Stimulated activated CD4-positive, alpha-beta T cell treated with anti-CD3 and anti-CD28 coated beads, Interleukin-2, amount 100 ng/mL, for 24 hours (primary cell): ENCODE measurements at regions not wholly inside any gene's neighbourhood (a gene's known extent, or its start where the extent isn't known, plus 50 kb on each side); places are given as distances from the start of the nearest gene placed in this dataset.

ENCODE experiments used
- DNase-seq, 2 donors: peaks; one replicate each; pipeline ENCODE4 v3.0.0-alpha.2; 2020

DNA sequence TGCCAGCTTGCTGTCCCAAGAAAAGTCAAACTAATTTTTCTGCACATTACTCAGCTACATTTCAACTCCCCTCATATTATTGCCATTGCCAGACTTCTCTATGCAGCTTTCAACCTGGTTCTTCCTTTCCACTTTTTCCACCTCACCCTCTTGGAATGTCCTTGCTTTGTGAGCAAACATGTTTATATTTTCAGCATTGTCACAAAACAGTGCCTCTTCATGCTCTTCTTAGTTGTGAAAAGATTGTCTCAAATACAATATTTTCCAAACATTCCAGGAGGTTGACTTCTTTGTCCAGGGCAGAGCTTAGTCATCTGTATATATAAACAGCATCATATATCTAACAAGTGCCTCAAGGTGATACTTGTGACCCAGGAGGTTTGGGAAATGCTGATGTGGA lies 803.3 kb upstream of the CELF4 start:
- DNase-seq = no peak

DNA sequence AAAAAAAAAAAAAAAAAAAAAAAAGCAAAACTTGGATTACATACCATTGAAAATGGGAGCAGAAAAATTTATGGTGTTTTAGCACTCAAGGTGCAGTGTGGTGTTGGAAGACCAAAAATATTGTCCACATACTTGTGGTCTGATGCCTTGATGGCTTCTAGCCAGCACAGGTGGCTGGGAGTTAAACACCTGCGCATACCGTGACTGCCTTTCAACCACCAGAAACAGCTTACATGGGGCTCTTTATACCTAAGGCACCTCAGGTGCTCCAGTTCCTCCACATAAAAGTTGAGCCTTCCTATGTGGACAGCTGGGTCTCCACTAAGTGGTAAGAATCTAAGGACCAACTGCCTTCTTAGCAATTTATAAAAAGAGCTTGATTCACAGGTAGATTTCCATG lies 802.6 kb upstream of the CELF4 start:
- no peak for DNase-seq

DNA sequence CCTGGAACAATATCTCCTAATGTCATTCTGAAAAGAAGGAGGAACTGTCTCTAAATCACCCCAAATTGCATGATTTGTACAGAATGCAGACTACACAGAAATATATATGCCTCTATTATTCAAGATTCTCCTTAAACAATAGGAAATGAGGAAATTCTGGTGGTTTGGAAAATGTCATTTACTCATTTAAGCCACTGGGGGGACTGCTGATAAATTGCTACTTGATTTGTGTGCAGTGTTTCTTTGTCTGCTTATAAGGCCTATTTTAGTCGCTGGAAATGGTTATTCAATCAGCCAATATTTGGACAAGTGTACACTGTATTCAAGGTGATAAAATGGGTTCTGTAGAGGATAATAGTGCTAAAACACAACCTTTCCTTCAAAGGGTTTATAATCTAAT lies 801.9 kb upstream of the CELF4 start:
- no peak for DNase-seq

DNA sequence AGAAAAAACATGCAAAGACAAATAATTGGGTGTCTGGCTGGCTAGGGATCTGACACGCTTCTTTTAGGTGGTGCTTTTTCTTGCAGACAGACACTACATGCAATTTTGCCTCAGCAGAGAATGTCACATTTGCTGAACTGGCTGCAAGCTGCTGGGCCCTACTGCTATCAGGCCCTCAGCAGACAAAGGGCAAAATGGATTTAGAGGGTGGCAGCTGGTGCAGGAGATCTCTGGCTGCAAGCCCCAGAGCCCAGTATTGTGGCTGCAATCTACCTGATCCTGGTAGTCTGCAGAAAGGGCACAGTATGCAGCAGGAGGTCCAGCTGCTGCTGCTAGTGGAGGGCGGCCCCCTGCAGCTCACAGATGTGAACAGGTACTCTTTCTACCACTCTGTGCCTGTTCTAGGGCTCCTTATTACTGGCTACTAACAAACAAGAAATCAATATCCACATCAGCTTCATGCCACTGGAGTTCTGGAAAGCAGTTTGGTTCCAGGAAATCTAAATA lies 796.7 kb upstream of the CELF4 start:
- no peak for DNase-seq

DNA sequence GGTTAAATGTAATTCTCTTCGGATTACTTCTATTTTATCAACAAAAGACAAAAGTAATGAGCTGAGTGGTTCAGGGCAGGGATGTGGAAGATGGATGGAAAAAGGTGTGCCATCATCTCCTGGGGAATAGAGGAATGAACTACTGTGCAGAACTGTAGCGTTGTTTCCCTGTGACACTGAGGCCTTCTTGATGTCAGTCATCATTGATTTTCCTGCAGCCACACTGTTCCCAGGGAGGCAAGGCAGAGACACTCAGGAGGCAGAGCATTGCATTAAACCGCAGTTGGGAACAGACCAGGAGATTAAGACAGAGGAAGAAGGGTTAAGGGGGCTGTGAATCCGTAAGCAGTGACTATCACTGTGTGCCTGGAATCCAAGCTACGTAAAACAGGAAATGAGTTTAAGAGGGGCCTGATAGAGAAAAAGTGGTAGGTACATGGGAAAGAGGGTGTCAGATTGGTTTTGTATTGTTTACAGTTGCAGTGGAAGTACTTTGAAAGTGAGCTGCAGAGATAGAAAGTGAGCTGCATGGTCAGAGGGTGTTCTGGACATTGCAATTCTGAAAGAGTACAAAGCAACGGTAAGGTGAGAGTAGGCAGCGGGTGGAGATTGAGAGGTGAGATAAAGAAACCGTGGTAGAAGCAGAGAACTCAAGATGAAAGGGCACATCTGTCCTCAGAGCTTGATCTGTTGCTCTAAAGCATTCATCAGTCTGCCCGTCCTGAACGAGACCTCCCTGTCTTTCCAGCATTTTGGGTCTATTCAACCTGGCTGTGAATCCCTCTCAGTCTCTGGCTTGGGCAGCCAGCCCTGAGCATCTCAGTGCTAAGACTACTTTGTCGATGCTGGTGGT lies 793.4 kb upstream of the CELF4 start:
- no peak for DNase-seq

DNA sequence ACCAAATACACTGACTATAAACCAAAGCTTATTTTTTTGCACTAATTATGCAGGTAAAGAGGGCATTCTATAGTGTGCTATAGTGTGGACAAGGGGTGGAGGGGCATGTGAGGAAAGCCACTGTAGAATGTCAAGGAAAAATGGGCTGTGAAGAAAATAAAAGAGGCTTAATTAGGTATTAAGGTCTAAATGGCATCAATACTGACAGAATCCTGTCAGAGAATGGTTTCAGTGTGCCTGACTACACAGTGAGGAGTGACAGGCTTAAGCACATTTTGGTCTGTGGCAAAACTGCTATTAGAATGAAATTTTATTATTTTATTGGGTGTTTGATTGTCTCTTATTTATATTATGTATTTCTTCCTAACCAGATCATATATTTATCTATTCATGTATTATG lies 787.6 kb upstream of the CELF4 start:
- no peak for DNase-seq

DNA sequence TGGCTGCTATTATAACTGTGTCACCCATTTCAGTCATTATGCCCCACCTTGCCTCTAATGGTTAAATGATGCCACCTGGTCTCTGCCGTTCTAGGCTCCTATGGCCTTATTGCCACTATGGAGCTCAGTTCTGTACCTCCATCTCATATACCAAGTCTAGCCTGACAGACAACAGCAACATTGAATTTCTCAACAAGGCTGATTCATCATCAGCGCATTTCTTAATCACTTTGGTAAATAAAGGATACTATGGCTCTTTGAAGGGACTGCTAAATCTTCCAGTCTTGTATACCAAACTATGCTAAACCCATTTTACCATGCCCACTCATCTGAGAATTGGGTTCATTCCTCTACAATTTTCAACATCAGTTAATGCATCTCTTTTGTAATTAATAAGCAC lies 784.5 kb upstream of the CELF4 start:
- DNase-seq = no peak

DNA sequence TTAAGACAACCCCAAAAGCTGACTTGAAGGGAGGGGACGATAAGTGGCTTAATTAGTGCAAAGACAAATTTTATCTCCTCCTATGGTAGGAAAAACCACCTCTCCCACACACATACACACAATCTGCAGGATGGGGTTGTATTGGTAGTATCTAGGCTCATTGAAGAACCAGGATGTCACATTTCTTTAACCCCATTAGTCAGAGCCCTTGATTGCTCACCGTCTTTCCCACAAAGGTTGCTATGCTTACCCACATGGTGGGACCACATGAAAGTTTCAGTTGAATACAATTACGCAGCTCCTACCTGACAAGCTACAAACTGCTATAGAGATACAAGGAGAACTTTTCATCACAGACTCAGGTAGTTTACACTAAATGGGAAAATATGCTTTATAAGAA lies 765.0 kb upstream of the CELF4 start:
- DNase-seq = no peak

DNA sequence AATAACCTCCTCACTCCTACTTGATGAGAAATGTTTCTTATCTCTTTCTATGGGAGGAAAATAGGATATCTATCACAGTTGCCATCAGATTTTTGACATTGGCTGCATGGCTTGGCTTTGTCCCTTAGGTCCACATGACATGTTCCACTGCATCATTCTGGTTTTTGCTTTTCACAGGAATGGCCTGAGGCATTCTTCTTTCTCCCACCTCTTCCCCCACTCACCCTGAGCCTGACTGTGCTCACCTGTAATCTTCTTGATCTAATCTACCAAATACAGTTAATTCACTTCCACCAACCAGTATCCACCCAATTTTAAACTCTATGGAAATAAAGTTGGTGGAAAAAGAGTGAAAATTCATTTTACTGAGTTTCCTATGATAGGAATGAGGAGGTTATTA lies 763.5 kb upstream of the CELF4 start:
- no peak for DNase-seq

DNA sequence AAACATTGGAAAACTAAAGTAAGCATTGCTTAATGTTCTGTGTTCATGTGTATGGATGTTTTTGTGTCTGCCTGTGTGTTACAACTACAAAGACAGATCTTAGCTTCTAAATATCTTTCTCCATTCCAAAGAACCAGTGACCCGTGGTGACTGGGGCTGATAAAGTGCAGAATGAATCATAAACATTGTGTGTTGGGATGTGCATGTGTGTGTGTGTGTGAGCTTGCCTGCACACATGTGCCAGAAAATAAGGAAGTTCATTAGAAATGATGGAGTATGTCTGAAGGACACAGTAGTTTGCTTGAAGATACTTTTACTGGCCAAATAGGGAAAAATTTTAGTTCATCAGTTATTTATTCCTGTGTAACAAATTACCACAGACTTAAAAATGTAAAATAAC lies 756.6 kb upstream of the CELF4 start:
- no peak for DNase-seq

DNA sequence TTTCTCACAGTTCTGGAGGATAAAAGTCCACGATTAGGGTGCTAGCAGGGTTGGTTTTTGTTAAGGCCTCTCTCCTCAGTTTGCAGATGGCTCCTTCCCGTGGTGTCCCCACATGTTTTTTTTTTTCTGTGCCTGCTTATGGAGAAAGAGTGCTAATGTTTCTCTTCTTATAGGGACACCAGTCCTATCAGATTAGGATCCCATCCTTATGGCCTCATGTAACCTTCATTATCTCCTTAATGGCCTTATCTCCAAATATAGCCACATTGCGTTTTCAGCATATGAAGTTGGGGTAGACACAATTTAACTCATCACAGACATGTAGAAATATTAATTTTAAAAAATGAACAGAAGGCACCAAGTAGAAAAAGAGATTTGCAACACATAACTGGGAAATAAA lies 755.7 kb upstream of the CELF4 start:
- DNase-seq = no peak

DNA sequence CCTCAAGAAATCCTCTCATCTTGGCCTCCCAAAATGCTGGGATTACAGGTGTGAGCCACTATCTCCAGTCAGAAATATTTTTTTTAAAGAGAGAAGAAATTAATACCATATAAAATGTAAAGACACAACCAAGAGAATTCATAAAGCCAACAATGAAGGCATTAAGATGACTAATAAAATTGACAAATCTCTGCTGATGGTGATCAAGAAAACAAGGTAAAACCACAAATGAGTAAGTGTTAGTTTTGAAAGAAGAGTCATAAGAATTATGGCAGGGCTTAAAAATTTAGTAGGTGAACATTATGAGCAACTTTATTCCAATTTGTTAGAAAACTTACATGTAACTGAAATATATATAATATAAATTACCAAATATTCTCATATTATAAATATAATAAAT lies 752.8 kb upstream of the CELF4 start:
- no peak for DNase-seq

DNA sequence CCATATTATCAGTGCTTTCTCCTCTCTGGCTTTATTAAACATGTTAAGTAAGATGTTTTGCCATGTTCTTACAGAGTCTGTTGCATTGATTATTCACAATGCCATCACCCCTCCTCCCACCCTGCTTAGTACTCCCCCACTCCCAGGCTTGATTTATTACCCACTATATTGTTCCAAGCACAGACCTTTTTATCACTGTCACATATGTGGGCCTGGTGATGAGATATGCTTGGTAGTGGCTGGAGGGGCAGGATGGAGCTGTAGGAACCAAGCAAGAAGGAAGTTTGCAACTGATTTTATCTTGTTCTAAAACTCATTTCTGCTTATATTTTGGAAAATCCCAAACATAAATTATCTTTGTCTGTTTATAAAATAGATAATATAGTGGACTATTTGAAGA lies 748.2 kb upstream of the CELF4 start:
- no peak for DNase-seq

DNA sequence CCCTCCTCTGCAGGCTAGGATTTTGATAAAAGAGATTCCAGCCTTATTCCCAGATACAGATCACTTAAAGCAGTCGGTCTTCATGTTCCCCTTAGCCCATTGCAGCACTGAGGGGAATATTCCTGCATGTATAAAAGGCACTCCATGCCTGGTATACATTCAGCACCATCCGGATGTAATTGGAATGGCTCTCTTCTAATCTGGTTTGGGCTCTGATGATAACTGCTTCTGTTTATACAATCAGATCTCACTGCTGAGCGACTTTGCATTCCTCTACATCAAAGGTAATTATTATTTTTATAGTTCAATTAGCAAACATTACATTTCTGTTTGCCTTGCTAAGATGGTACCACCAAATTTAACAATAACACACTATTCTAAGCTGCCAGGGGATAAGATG lies 746.9 kb upstream of the CELF4 start:
- no peak for DNase-seq

DNA sequence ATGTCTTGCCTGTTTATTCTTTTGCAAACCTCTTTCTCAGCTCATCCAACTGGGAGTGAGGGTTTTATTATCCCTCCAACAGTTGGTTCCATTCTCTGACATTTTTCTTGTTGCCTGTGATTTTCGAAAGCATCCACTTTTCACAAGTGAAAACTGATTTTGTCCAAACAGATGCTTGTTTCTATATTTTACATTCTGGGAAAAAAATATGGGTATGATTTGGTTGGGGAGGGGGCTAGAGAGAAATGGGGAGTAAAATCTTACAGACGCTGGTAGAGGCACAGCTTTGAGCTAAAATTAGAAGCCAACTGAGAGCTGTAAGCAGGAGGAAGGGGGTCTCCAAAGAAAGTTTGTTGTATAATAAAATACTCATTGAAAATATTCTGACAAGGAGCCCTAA lies 745.3 kb upstream of the CELF4 start:
- no peak for DNase-seq

DNA sequence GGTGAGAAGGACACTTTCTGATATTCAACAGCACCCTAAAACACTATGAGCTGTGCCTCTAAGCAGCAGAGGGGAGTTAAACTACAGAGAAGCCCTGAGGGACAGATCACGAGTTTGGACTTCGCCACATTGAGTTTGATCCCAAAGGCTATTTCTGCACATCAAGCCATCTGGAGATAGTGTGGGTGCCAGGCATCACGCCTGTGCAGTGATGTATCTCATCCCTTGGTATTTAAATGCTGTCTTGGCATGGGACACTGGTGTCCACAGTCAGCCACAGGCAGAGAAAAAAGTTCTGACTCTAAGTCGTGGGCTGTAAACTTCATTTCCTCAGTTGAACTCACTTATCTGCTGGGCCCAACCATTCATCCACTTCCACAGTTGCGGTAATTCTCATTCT lies 742.3 kb upstream of the CELF4 start:
- DNase-seq = no peak

DNA sequence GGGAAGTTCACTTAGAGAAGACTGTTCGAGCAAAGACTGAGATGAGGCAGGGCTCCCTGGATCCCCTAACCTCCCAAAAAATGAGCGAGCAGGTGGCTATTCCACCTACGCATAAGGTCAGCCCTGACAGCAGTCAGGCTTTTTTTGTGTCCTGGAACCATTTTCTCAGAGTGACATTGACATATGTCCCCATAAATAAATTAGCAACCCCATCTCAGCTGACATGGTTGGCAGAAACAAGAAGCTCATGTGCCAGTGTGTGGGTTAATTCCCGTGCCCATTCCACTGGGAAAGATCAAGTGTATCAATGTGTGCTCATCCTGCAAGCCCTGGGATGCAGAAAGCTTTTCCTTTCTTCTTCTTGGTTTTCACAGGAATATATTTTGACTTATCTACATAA lies 740.4 kb upstream of the CELF4 start:
- DNase-seq = no peak

DNA sequence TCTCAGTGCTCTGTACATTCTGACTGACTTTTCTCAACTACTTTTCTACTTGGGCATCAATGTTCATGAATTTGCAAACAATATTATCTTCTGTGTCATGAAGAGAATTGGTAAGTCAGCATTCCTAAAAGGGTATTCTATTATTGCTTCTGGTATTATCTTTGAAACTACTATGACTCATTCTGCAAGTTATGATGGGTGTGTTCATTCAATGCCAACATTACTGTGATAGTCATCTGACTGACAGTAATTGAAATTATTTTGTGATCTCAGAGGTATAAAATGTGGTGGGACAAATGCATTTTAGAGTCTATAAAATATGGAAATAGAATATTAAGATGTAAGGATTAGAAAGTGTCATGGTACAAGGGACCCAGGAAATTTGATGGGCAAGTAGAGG lies 736.0 kb upstream of the CELF4 start:
- no peak for DNase-seq

DNA sequence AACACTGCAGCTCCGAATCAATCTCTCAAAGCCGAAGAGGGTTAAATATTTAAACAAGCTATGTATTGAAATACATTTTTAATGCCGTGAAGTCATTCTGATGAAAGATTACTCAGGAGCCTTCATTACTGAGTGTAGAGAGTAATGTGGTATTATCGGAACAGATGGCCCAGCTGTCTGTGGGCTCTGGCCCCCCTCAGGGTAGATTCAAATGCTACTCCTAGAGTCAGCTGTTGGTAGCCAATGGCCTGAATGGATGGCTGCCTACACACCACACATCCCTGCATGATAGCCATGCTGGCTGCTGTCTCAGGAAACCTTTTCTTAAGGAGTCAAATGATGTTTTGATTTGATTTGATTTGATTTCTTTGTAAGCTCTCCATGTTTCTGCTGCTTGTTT lies 732.3 kb upstream of the CELF4 start:
- no peak for DNase-seq

DNA sequence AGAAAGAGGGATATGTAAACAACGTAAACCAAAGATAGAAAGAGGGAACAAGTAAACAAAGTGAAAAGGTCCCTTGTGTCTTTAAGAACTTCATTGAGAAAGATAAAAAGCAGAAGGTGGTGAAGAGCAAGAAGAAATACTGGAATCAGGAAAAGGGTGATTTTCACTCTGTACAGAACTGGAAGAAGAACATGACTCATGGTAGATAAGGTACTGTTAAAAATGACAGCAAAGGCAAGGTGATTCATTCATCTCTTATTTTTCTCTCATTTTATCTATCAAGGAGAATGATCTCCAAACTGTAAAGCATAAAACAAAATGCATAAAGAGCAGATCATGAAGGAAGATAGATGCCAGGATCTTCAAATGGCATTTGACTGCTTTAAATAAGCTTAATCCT lies 724.6 kb upstream of the CELF4 start:
- no peak for DNase-seq

DNA sequence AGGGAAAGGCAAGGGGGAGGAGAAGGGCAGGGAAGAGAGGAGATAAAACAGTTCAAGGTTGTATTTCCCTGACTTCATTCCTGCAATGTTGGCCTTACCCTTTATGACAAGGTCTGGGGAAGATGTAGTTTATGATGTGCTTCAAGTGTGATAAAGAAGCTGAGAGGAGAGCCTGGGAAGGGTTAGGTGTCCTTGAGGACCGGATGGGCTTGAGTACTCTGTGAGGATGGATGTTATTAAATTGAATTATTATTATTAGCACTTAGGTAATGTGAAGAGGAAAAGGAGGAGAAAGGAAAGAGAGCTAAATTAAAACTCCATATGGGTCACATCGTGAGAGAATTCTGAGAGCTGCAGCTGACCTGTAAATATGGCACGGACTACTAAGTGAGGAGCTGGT lies 719.4 kb upstream of the CELF4 start:
- no peak for DNase-seq

DNA sequence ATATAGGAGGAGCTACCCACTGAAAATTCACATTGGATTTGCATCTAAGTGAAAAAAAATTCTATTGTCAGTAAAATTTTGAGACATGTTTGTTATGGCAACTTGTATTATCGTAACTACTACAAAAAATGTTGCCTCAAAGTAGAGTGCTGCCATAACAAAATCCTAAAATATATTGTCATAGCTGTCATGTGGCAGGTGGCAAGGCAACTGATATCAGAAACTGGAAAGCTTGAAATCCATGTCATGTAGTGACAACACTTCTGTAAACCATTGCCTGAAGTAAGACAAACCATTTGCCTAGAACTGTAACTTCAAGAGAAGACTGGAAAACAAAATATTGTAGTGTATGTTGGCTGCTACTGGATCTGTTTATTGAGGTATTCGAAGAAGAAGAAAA lies 697.5 kb upstream of the CELF4 start:
- DNase-seq = no peak

DNA sequence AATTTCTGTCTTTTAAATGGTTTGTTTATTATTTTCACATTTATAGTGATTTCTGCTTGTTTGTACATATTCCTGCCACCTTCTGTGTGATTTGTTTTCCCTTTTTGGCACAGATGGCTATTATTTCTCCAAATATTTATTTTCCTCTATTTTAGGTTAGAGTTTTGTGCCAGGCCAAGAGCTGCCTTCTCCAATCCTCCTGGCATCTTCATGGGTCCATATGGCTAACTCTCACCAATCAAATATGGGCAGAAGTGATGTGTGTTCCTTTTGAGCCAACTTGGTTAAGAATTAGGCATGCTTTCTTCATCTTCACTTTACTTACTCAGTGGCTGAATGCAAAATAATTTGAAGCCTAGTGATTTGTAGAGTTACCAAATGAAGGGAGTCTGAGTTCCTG lies 697.1 kb upstream of the CELF4 start:
- no peak for DNase-seq

DNA sequence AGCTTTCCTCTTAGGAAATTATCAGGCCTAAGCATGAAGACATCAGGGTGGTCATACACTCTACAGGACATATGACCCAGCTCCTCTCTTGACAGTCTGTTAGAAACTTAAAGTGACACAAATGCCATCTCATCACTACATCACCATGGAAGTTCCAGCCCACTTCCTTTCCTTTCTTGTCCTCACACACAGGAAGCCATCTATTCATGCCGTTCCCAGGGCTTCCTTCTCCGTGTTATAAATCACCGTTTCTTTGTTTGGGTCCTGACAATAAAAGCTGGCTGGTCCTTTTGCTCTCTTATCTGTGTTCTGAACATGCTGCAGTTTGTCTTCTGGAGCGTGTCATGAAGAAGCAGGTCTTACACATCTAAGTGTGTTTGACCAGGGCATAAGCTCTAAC lies 692.1 kb upstream of the CELF4 start:
- no peak for DNase-seq

DNA sequence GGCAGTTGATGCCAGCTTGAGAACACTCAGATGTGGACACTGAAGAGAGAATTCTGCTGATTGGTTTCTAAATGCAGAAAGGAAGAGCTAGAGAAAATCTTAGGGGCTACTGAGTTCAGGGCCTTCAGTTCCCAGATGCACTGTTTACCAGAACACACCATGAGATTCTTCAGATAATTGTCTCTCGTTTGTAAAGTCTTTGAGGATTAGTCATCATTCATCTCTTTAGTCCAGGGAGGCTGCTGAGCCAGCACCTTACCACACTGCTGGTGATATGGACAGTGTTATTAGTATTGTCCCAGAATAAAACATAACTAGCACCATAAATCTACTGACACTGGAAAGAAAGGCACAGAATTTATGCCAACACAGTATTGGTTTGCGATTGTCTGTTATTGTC lies 690.8 kb upstream of the CELF4 start:
- no peak for DNase-seq
